ENCODE measurements at regions not wholly inside any gene's neighbourhood (a gene's known extent, or its start where the extent isn't known, plus 50 kb on each side); places are given as distances from the start of the nearest gene placed in this dataset.
"Not testable (repeated sequence)": the region's sequence is repeated elsewhere in the genome, so short reads cannot be mapped to it uniquely, and the experiment has no call there.

DNA sequence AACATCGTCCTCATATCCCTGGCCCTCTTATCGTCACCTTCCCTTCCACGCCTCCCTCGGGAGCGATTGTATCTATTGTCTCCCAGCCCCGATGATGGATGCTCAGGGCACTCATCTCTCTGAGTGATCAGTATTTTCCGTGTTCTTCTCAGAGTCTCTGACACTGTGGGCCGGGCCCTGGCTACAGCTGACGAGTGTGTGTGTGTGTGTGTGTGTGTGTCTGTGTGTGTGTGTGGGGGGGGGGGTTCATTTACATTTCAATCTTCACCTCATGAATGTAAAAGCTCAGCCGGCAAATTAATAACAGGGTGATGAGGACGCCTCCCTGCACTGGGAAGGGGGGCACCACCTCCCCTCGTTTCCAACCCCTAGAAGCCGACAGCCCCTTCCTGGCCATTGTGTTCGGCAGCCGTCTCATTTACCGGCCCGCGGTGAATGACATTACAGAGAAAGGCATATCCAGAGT, 159.5 kb downstream of the SHOX start:
- DNase-seq (ENCODE audit: low spot score), result no peak
- in situ Hi-C loops (cut with HindIII; ENCODE audit: low sequenced_read_pairs), result no loop called here

DNA sequence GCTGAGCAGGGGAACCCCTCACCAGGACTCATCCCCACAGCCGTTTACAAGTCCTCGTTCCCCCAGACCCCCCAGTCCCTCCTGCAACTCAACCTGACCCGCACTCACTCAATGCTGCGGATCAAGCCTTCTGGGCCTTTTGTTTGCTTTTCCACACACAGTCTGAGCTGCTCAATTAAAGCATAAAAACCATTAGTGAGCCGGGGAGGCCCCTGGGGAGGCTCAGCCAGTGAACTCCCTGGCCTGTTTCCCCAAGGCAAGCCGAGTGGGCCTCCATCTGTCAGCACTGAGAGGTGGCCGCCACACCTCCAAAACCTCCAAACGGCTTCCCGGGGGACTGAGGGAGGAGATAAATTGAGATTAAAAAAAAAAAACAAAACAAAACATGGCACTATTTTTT, 158.5 kb downstream of the SHOX start:
- no peak for DNase-seq (ENCODE audit: low spot score)
- in situ Hi-C loops (cut with HindIII; ENCODE audit: low sequenced_read_pairs), result no loop called here

- DNase-seq (ENCODE audit: low spot score), result no peak
Observed at GRCh38 chrX:786441-786881, 155.9 kb downstream of the SHOX start.

DNA sequence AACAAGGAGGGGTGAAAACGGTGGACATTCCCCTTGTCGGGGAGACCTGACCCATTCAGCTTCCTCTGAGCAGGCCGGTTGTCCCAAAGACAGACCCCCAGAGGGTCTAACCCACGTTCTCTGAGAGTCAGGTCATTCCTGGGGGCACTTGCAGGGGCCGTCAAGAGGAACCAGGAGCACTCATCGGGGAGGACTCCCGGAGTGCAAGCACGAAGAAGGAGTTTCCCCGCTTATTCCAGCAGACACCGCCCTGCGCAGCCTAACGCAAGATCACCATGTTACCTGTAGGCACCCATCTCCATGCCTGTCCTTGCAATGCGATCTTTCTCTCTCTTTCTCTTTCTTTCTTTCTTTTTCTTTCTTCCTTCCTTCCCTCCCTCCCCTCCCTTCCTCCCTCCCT, 154.2 kb downstream of the SHOX start:
- in situ Hi-C loops (cut with HindIII; ENCODE audit: low sequenced_read_pairs), result no loop called here

More at GRCh38 chrX:786441-786881, 155.9 kb downstream of the SHOX start:
- in situ Hi-C loops (cut with HindIII; ENCODE audit: low sequenced_read_pairs), result no loop called here

GRCh38 chrX:781224-782204, 150.9 kb downstream of the SHOX start:
- no peak for DNase-seq (ENCODE audit: low spot score)
- in situ Hi-C loops (cut with HindIII; ENCODE audit: low sequenced_read_pairs), result no loop called here

More for the DNA sequence above, 154.2 kb downstream of the SHOX start:
- DNase-seq (ENCODE audit: low spot score), result no peak

DNA sequence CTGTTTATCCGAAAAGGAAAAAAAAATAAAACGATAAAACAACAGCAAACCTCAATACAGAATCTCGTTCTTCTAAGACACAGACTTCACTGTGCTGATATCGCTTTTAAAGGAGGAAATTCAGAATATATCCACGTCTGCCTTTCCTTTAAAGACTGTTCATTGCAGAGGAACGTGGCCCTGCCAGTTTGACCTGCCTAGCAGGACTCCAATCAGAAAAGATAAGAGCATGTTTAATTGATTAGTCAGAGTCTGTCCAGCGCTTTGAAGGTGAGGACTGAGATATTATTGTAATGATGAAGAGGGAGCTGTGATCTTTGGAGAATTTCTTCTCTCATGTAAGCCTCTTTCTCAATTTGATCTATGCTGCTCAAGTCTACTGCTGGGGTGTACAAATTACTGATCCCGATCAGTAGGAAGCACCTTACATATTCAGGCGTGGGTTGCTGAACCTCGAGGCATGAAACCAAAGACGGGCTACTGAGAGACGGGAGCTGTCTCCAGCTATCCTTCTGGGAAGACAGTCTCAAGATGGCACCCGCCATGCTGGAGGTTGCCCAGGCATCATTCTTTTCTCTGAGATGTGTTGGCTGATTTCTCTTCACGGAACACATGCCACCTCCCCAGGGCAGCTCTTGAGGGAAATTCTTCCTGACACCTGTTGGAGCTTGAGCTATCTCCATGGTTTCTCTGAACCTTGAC, 146.1 kb downstream of the SHOX start:
- DNase-seq (ENCODE audit: low spot score), result no peak
- in situ Hi-C loops (cut with HindIII; ENCODE audit: low sequenced_read_pairs), result no loop called here

DNA sequence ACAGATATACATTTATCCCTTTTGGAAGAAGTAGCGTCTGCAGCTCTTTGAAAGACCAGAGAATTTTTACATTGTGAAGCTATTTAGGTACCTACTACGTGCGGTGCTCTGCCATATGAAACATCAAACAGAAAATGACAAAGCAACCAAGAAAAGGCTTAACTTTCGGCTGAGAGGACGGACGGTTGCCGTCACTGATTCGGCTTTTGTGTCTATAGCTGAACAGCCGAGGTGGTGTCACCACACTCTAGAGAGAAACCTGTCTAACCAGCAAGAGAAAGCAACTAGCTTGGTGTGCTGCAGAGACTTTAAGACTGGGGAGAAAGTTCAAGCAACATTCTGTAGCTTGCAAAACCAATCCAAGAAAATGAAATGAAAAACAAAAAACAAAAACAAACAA, 145.5 kb downstream of the SHOX start:
- no peak for DNase-seq (ENCODE audit: low spot score)
- in situ Hi-C loops (cut with HindIII; ENCODE audit: low sequenced_read_pairs), result no loop called here

DNA sequence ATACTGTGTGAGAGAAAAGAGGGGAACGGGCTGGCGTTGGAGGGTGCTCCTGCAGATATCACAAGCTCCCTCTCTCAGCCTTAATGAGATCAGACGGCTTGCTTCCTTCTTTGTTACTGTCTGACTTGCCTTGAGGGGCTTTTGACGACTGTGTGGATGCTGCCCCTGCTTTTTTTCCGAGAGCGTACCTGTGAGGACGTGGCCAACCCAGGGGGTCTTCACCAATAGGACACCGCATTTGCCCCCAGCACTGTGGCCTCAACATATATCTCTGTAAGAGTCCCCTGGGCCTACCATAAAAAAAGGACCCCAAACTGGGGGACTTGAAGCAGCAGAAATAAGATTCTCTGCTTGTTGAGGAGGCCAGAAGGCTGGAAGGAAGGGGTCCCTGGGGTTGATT, 143.9 kb downstream of the SHOX start:
- in situ Hi-C loops (cut with HindIII; ENCODE audit: low sequenced_read_pairs), result no loop called here
- DNase-seq (ENCODE audit: low spot score), result no peak

GRCh38 chrX:773292-774025, 142.9 kb downstream of the SHOX start:
- in situ Hi-C loops (cut with HindIII; ENCODE audit: low sequenced_read_pairs), result no loop called here

DNA sequence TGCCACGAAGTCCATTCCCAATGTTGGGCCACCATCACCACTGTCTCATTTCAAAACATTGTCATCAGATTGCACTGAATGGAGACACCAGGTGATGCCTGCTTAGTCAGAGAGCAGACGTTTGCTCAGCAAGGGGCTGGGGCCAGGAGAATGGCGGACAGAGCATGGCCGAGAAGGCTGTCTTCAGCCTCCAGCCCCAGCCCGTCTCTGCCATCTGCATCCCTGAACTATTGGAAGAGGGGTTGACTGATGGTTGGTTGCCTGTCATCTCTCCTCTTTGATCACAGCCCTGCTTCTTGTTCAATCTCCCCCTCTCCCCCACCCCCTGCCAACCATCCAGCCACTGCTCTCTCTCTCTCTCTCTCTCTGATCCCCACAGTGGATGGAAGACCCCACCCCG, 140.9 kb downstream of the SHOX start:
- DNase-seq (ENCODE audit: low spot score), result no peak

More at GRCh38 chrX:773292-774025, 142.9 kb downstream of the SHOX start:
- DNase-seq (ENCODE audit: low spot score), result no peak

DNA sequence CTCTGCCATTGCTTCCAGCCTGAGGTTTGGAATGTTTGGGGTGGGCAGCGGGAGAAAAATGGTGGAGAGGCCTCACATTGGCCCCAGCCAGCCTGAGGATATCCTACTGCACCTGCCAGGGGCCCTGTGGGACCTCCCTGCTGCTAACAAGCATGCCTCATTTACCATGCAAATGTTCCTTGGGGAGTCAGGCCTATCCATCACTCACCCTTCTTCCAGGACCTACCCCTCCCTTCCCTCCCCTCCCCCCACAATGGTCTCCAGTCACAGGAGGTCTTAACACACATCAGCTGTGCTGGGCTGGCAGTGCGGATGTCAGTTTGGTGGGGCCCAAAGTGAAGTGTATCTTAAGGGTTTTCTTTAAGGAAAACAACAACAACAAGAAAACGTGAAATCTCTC, 139.2 kb downstream of the SHOX start:
- DNase-seq (ENCODE audit: low spot score), result no peak
- in situ Hi-C loops (cut with HindIII; ENCODE audit: low sequenced_read_pairs), result no loop called here

More for the DNA sequence above, 140.9 kb downstream of the SHOX start:
- in situ Hi-C loops (cut with HindIII; ENCODE audit: low sequenced_read_pairs), result no loop called here

- DNase-seq (ENCODE audit: low spot score), result no peak
Observed at GRCh38 chrX:768596-768995, 138.0 kb downstream of the SHOX start.

GRCh38 chrX:758917-759316, 128.3 kb downstream of the SHOX start:
- in situ Hi-C loops (cut with HindIII; ENCODE audit: low sequenced_read_pairs), result no loop called here
- no peak for DNase-seq (ENCODE audit: low spot score)

More at GRCh38 chrX:768596-768995, 138.0 kb downstream of the SHOX start:
- in situ Hi-C loops (cut with HindIII; ENCODE audit: low sequenced_read_pairs), result no loop called here

GRCh38 chrX:750812-751211, 120.2 kb downstream of the SHOX start:
- no peak for DNase-seq (ENCODE audit: low spot score)
- in situ Hi-C loops (cut with HindIII; ENCODE audit: low sequenced_read_pairs), result no loop called here

- no peak for DNase-seq (ENCODE audit: low spot score)
- in situ Hi-C loops (cut with HindIII; ENCODE audit: low sequenced_read_pairs), result no loop called here
Observed at GRCh38 chrX:750263-750662, 119.7 kb downstream of the SHOX start.

DNA sequence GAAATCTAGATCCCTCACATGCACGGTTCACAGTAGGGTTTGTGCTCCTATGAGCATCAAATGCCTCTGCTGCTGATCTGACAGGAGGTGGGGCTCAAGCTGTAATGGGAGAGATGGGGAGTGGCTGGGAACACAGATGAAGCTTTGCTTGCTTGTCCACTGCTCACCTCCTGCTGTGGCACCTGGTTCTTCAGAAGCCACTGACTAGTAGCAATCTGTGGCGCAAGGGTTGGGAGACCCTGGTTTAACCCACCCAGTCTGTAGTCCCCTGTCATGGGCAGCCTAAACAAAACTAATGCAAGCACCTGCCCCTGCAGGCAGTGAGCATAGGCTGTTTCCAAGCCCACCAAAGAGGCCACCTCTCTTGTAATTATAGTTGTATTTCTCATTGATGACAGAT, 116.6 kb downstream of the SHOX start:
- DNase-seq (ENCODE audit: low spot score), result no peak
- in situ Hi-C loops (cut with HindIII; ENCODE audit: low sequenced_read_pairs), result no loop called here

DNA sequence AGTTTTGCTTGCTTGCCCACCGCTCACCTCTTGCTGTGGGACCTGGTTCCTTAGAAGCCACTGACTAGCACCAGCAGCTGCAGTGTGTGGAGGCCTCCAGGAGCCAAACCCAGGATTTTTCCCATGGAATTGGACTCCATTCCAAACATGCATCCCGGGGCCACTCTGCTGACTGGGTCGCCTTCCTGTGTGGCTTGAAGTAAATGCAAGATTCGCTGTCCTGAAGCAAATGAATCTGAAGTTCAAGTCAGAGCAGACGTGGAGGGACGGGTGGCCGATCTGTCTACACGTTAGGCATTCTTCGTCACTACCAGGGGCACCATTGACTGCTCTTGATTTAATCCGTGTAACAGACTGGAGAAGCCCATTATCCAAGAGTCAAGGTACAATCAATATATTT, 109.0 kb downstream of the SHOX start:
- in situ Hi-C loops (cut with HindIII; ENCODE audit: low sequenced_read_pairs), result no loop called here
- no peak for DNase-seq (ENCODE audit: low spot score)

DNA sequence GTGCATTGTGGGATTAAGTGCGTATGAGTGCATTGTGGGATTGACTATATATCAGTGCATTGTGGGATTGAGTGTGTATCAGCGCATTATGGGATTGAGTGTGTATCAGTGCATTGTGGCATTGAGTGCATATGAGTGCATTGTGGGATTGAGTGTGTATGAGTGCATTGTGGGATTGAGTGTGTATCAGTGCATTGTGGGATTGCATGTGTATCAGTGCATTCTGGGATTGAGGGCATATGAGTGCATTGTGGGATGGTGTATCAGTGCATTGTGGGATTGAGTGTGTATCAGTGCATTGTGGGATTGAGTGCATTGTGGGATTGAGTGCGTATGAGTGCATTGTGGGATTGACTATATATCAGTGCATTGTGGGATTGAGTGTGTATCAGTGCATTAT, 106.4 kb downstream of the SHOX start:
- in situ Hi-C loops (cut with HindIII; ENCODE audit: low sequenced_read_pairs); DNase-seq (ENCODE audit: low spot score): not testable (repeated sequence)

- DNase-seq (ENCODE audit: low spot score), result no peak
- in situ Hi-C loops (cut with HindIII; ENCODE audit: low sequenced_read_pairs), result no loop called here
Observed at GRCh38 chrX:734362-734761, 103.8 kb downstream of the SHOX start.

Data from G401 (cell line).